SK-N-MC (cell line): ENCODE measurements at regions not wholly inside any gene's neighbourhood (a gene's known extent, or its start where the extent isn't known, plus 50 kb on each side); places are given as distances from the start of the nearest gene placed in this dataset.

Experiments used
- EZH2 ChIP-seq: fragments of 200-600 bp; sonication (generic); IDR thresholded peaks from one replicate; pipeline ENCODE4 v1.6.1; 2017; ENCODE audit warnings: antibody characterized with exemption
- FOXP2 ChIP-seq: optimal IDR thresholded peaks from 2 replicates; pipeline ENCODE3; 2011; ENCODE audit warnings: mild to moderate bottlenecking, moderate library complexity; ENCODE audit not compliant: insufficient read depth; ENCODE audit errors: extremely low read length, control extremely low read depth
- POLR2AphosphoS5 ChIP-seq: IDR thresholded peaks from 2 replicates; pipeline ENCODE4 v1.6.1; 2012; ENCODE audit warnings: mild to moderate bottlenecking, low read depth, low read length, borderline replicate concordance

GRCh38 chr13:79659121-79659521 is 178.2 kb downstream of the NDFIP2 start:
- TF ChIP-seq FOXP2 (no peak), POLR2AphosphoS5 (no peak), EZH2 (no peak)
